Uterus (tissue), 2 donors: ENCODE measurements at regions not wholly inside any gene's neighbourhood (a gene's known extent, or its start where the extent isn't known, plus 50 kb on each side); places are given as distances from the start of the nearest gene placed in this dataset.

Experiments used
- CTCF ChIP-seq, 4 experiments: fragments of 200-600 bp in 2 of 4; fragments of 450-650 bp in 2 of 4; sonication (generic) in 2 of 4; IDR thresholded peaks; one replicate each; pipeline ENCODE4 v1.5.1; 2016 to 2019; ENCODE audit warnings: antibody characterized with exemption in 4 of 4, mild to moderate bottlenecking in 2 of 4, moderate library complexity in 1 of 4
- POLR2A ChIP-seq, 2 donors: fragments of 450-650 bp; IDR thresholded peaks; one replicate each; pipeline ENCODE4 v1.6.1; 2016; ENCODE audit warnings: antibody characterized with exemption in 2 of 2, mild to moderate bottlenecking in 1 of 2, moderate library complexity in 1 of 2

GRCh38 chr9:28938981-28939380 lies 1365.7 kb upstream of the C9orf72 start:
- TF ChIP-seq POLR2A (IDR thresholded peaks at IDR 0.05) (no peak), CTCF (IDR thresholded peaks at IDR 0.05) (no peak)
